GM20000 (cell line): ENCODE measurements at regions not wholly inside any gene's neighbourhood (a gene's known extent, or its start where the extent isn't known, plus 50 kb on each side); places are given as distances from the start of the nearest gene placed in this dataset.

Source experiments
- DNase-seq: peaks from one replicate; pipeline ENCODE4 v3.0.0; 2012; ENCODE audit warnings: low spot score
- CTCF ChIP-seq: IDR thresholded peaks from 2 replicates; pipeline ENCODE4 v1.5.1; 2012; ENCODE audit warnings: mild to moderate bottlenecking, control low read depth; ENCODE audit errors: extremely low read depth, missing control alignments

- no peak for DNase-seq
- no peak for TF ChIP-seq CTCF
These were observed 58.8 kb upstream of the KHDRBS2 start for GRCh38 chr6:62344850-62345249.

- TF ChIP-seq CTCF: no peak
- DNase-seq: no peak
These were observed 52.5 kb upstream of the KHDRBS2 start for GRCh38 chr6:62338477-62338876.
